Muscle layer of duodenum (tissue), 2 donors: ENCODE measurements at regions not wholly inside any gene's neighbourhood (a gene's known extent, or its start where the extent isn't known, plus 50 kb on each side); places are given as distances from the start of the nearest gene placed in this dataset.

ENCODE experiments used
- H3K27ac ChIP-seq: one replicate; pipeline ENCODE4 v1.7.0; 2013; ENCODE audit warnings: mild to moderate bottlenecking, low read length
- H3K27me3 ChIP-seq: one replicate; pipeline ENCODE4 v1.7.0; 2013; ENCODE audit warnings: low read depth, mild to moderate bottlenecking, control low read depth, low read length
- H3K36me3 ChIP-seq, 2 donors: one replicate each; pipeline ENCODE4 v1.7.0; 2013; ENCODE audit warnings: low read length in 2 of 2, control low read depth in 1 of 2, mild to moderate bottlenecking in 1 of 2; ENCODE audit not compliant: insufficient read depth in 2 of 2, control insufficient read depth in 1 of 2
- H3K4me1 ChIP-seq, 2 donors: one replicate each; pipeline ENCODE4 v1.7.0; 2013; ENCODE audit warnings: low read length in 2 of 2, mild to moderate bottlenecking in 2 of 2, control low read depth in 1 of 2, moderate library complexity in 1 of 2; ENCODE audit not compliant: insufficient read depth in 2 of 2, control insufficient read depth in 1 of 2
- H3K4me3 ChIP-seq, 2 donors: one replicate each; pipeline ENCODE4 v1.7.0; 2013; ENCODE audit warnings: low read length in 2 of 2, low read depth in 1 of 2, mild to moderate bottlenecking in 1 of 2
- H3K9me3 ChIP-seq, 2 donors: one replicate each; pipeline ENCODE4 v1.7.0; 2013; ENCODE audit warnings: low read length in 2 of 2, control low read depth in 1 of 2, mild to moderate bottlenecking in 1 of 2; ENCODE audit not compliant: control insufficient read depth in 1 of 2
- donor health status: healthy.

DNA sequence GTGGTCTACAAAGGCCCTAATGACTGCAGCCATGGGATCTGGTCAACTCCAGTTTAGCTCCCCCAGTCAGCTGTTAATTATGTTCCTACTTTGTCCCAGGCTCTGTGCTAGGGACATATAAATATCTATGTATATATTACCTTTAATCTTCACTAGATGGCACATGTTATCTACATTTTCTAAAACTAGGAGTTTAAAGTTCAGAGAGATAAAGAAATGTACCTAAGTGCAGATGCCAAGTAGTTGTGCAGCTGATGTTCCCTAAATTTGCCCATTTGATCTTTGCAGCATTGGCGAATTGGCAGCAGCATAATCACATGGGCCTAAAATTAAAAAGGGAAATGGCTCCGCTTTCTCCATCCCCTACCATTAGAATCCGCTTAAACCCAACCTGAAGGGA is 541.1 kb downstream of the MED13L start:
- no peak overlapping the region for H3K4me3 ChIP-seq
- no peaks in the 10 kb centered on the region for H3K4me1 ChIP-seq
- no peaks in the 10 kb centered on the region for H3K27me3 ChIP-seq
- no peak overlapping the region for H3K27ac ChIP-seq
- no peaks in the 10 kb centered on the region for H3K9me3 ChIP-seq
- no peaks in the 10 kb centered on the region for H3K36me3 ChIP-seq

- Histone ChIP-seq H3K27ac (no peak overlapping the region), H3K27me3 (no peaks in the 10 kb centered on the region), H3K4me3 (no peak overlapping the region), H3K9me3 (peaks cover 0 to 3% of the 10 kb centered on the region in 2 donors), H3K36me3 (no peaks in the 10 kb centered on the region), H3K4me1 (no peaks in the 10 kb centered on the region)
Measured at GRCh38 chr12:115730975-115731541, 546.4 kb downstream of the MED13L start.

GRCh38 chr12:115726691-115727090 is 550.8 kb downstream of the MED13L start:
- H3K36me3 ChIP-seq, result no peaks in the 10 kb centered on the region
- peaks cover 0 to 3% of the 10 kb centered on the region in 2 donors for H3K9me3 ChIP-seq
- H3K4me3 ChIP-seq, result no peak overlapping the region

GRCh38 chr12:115722181-115722580 is 555.3 kb downstream of the MED13L start:
- Histone ChIP-seq H3K36me3 (no peaks in the 10 kb centered on the region), H3K4me3 (no peak overlapping the region), H3K9me3 (no peaks in the 10 kb centered on the region), H3K4me1 (no peaks in the 10 kb centered on the region), H3K27me3 (no peaks in the 10 kb centered on the region), H3K27ac (no peak overlapping the region)

More at GRCh38 chr12:115726691-115727090, 550.8 kb downstream of the MED13L start:
- H3K27ac ChIP-seq, result no peak overlapping the region
- H3K4me1 ChIP-seq, result no peaks in the 10 kb centered on the region
- no peaks in the 10 kb centered on the region for H3K27me3 ChIP-seq

DNA sequence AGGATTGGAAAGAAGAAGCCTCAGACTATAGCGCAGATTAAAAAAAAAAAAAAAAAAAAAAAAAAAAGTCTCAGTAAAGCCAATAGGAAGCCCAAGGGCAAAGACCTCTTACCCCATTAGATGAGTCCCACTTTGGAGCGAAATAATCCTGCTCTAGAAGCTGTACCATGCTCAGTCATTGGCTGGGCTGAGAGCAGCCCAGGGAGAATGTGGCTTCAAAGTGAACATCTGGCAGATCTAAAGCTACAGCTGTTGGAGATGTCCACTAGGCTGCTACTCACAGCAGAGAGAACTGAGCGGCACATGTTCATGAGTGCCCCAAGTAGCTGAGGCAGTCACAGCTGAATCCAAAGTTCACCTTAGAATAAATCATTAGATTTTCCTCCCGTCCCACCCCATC is 560.9 kb downstream of the MED13L start:
- Histone ChIP-seq H3K4me1 (no peaks in the 10 kb centered on the region), H3K36me3 (no peaks in the 10 kb centered on the region), H3K4me3 (no peak overlapping the region), H3K9me3 (no peaks in the 10 kb centered on the region), H3K27me3 (no peaks in the 10 kb centered on the region), H3K27ac (no peak overlapping the region)

DNA sequence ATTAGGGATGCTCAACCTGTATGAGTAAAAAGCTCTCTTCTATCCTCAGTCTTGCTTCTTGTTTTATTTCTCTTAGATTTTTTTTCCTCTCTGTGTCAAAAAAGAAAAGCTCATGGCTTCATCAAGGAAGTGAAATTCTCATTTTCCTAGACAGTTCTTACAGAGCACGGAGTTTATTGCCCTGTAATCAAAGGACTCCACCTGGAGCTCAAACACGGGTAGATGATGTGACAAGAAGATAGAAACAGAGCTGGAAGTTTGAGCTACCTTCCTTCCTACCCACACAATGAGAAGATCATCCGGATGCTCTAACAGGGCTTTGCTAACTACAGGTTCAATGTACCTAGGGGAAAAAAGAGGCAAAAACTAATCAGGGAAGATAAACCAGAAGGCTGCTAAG is 564.8 kb downstream of the MED13L start:
- no peak overlapping the region for H3K4me3 ChIP-seq
- H3K4me1 ChIP-seq, result peaks cover 0 to 13% of the 10 kb centered on the region in 2 donors
- no peaks in the 10 kb centered on the region for H3K36me3 ChIP-seq
- H3K27ac ChIP-seq, result no peak overlapping the region
- H3K27me3 ChIP-seq, result no peaks in the 10 kb centered on the region
- H3K9me3 ChIP-seq, result no peaks in the 10 kb centered on the region

GRCh38 chr12:115710104-115710564 is 567.4 kb downstream of the MED13L start:
- H3K4me1 ChIP-seq, result peaks cover 0 to 13% of the 10 kb centered on the region in 2 donors
- H3K36me3 ChIP-seq, result no peaks in the 10 kb centered on the region
- H3K27ac ChIP-seq, result no peak overlapping the region
- H3K9me3 ChIP-seq, result no peaks in the 10 kb centered on the region
- H3K27me3 ChIP-seq, result no peaks in the 10 kb centered on the region
- no peak overlapping the region for H3K4me3 ChIP-seq

- Histone ChIP-seq H3K27ac (no peak overlapping the region), H3K36me3 (no peaks in the 10 kb centered on the region), H3K4me1 (peaks cover 0 to 13% of the 10 kb centered on the region in 2 donors), H3K9me3 (no peaks in the 10 kb centered on the region), H3K27me3 (no peaks in the 10 kb centered on the region), H3K4me3 (no peak overlapping the region)
Measured at GRCh38 chr12:115709540-115710011, 567.9 kb downstream of the MED13L start.

DNA sequence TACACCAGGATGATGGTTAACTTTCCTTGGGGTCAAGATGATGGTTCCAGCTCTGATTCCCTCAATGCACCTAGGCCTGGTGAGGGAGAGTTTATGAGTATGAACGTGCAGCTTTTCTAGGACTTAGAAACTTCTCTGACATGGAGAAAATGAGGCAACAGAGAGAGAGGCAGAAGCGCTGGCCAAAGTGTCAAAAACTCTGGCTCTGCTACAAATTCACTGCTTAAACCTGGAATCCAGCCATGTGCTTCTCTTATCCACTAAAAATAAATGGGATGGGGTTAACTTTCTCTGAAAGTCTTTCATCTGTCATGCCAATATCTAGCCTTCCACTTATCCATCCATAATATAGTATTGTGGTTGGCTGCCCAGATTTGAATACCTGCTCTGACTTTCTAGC is 568.7 kb downstream of the MED13L start:
- no peak overlapping the region for H3K27ac ChIP-seq
- no peaks in the 10 kb centered on the region for H3K9me3 ChIP-seq
- H3K27me3 ChIP-seq, result no peaks in the 10 kb centered on the region
- no peaks in the 10 kb centered on the region for H3K36me3 ChIP-seq
- no peak overlapping the region for H3K4me3 ChIP-seq
- peaks cover 0 to 13% of the 10 kb centered on the region in 2 donors for H3K4me1 ChIP-seq

- Histone ChIP-seq H3K4me3 (no peak overlapping the region), H3K27me3 (no peaks in the 10 kb centered on the region), H3K9me3 (no peaks in the 10 kb centered on the region), H3K4me1 (no peaks in the 10 kb centered on the region), H3K36me3 (no peaks in the 10 kb centered on the region), H3K27ac (no peak overlapping the region)
Measured at GRCh38 chr12:115700896-115701465, 576.5 kb downstream of the MED13L start.

DNA sequence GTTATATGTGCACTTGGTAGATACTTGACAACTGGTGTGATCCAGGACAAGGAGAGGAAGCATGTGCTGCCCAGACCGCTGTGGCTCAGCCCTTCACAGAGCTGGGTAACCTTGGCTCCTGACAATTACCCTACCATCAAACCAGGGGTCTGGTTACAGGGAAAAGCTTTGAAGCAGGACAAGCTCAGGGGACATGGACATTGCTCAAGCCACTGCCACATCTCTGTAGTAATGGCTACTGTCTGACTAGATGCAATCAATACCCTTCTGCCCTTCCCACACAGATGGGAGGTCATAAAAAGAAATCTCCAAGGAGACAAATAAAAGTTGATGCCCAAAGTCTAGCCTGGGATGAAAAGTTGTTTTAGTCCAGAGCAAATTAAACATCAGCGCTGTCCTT is 577.4 kb downstream of the MED13L start:
- Histone ChIP-seq H3K36me3 (no peaks in the 10 kb centered on the region), H3K27me3 (no peaks in the 10 kb centered on the region), H3K27ac (no peak overlapping the region), H3K4me3 (no peak overlapping the region), H3K9me3 (no peaks in the 10 kb centered on the region), H3K4me1 (no peaks in the 10 kb centered on the region)

- H3K4me1 ChIP-seq, result no peaks in the 10 kb centered on the region
- H3K27me3 ChIP-seq, result no peaks in the 10 kb centered on the region
- H3K36me3 ChIP-seq, result no peaks in the 10 kb centered on the region
- H3K4me3 ChIP-seq, result no peak overlapping the region
- no peak overlapping the region for H3K27ac ChIP-seq
- H3K9me3 ChIP-seq, result no peaks in the 10 kb centered on the region
Measured at GRCh38 chr12:115698257-115698656, 579.2 kb downstream of the MED13L start.
